ENCODE measurements at regions not wholly inside any gene's neighbourhood (a gene's known extent, or its start where the extent isn't known, plus 50 kb on each side); places are given as distances from the start of the nearest gene placed in this dataset.

GRCh38 chr13:107251341-107251740 is 683.4 kb upstream of the ARGLU1 start:
- ATAC-seq (ENCODE audit: insufficient number of reproducible peaks, low FRiP score, low read depth) (no peak), DNase-seq (ENCODE audit: low spot score) (no peak)
- Histone ChIP-seq H3K27me3 (replicated peaks; ENCODE audit: insufficient read depth) (no peaks in the 10 kb centered on the region), H3K4me1 (ENCODE audit: control insufficient read depth in 1 of 2, low read depth in 2 of 2) (no peaks in the 10 kb centered on the region), H3K27ac (no peak overlapping the region), H3K9me3 (no peaks in the 10 kb centered on the region), H3K36me3 (no peaks in the 10 kb centered on the region), H3K4me3 (no peak overlapping the region)
- no peak for TF ChIP-seq CTCF (IDR thresholded peaks at IDR 0.05)

GRCh38 chr13:107250628-107251027 is 682.7 kb upstream of the ARGLU1 start:
- TF ChIP-seq CTCF (IDR thresholded peaks at IDR 0.05) = no peak
- no peaks in the 10 kb centered on the region for H3K36me3 ChIP-seq

GRCh38 chr13:107244241-107244640 is 676.3 kb upstream of the ARGLU1 start:
- ATAC-seq (ENCODE audit: insufficient number of reproducible peaks, low FRiP score, low read depth) (no peak), DNase-seq (ENCODE audit: low spot score) (no peak)
- no peak for TF ChIP-seq CTCF (IDR thresholded peaks at IDR 0.05)

More at GRCh38 chr13:107250628-107251027, 682.7 kb upstream of the ARGLU1 start:
- no peaks in the 10 kb centered on the region for H3K9me3 ChIP-seq
- H3K4me1 ChIP-seq (ENCODE audit: control insufficient read depth in 1 of 2, low read depth in 2 of 2) = no peaks in the 10 kb centered on the region
- no peak overlapping the region for H3K4me3 ChIP-seq
- DNase-seq (ENCODE audit: low spot score) (no peak), ATAC-seq (ENCODE audit: insufficient number of reproducible peaks, low FRiP score, low read depth) (no peak)
- no peaks in the 10 kb centered on the region for H3K27me3 ChIP-seq (replicated peaks; ENCODE audit: insufficient read depth)
- no peak overlapping the region for H3K27ac ChIP-seq

GRCh38 chr13:107242138-107242537 is 674.2 kb upstream of the ARGLU1 start:
- Histone ChIP-seq H3K9me3 (no peaks in the 10 kb centered on the region), H3K27me3 (replicated peaks; ENCODE audit: insufficient read depth) (no peaks in the 10 kb centered on the region), H3K4me1 (ENCODE audit: control insufficient read depth in 1 of 2, low read depth in 2 of 2) (no peaks in the 10 kb centered on the region), H3K36me3 (no peaks in the 10 kb centered on the region), H3K4me3 (no peak overlapping the region), H3K27ac (no peak overlapping the region)
- TF ChIP-seq CTCF (IDR thresholded peaks at IDR 0.05) = no peak
- no peak for ATAC-seq (ENCODE audit: insufficient number of reproducible peaks, low FRiP score, low read depth)
- no peak for DNase-seq (ENCODE audit: low spot score)

More at GRCh38 chr13:107244241-107244640, 676.3 kb upstream of the ARGLU1 start:
- Histone ChIP-seq H3K4me3 (no peak overlapping the region), H3K27me3 (replicated peaks; ENCODE audit: insufficient read depth) (no peaks in the 10 kb centered on the region), H3K27ac (no peak overlapping the region), H3K9me3 (no peaks in the 10 kb centered on the region), H3K36me3 (no peaks in the 10 kb centered on the region), H3K4me1 (ENCODE audit: control insufficient read depth in 1 of 2, low read depth in 2 of 2) (no peaks in the 10 kb centered on the region)

GRCh38 chr13:107241381-107241780 is 673.4 kb upstream of the ARGLU1 start:
- DNase-seq (ENCODE audit: low spot score) = no peak
- H3K36me3 ChIP-seq = no peaks in the 10 kb centered on the region
- no peak for ATAC-seq (ENCODE audit: insufficient number of reproducible peaks, low FRiP score, low read depth)
- H3K4me3 ChIP-seq = no peak overlapping the region
- H3K4me1 ChIP-seq (ENCODE audit: control insufficient read depth in 1 of 2, low read depth in 2 of 2) = no peaks in the 10 kb centered on the region
- no peak for TF ChIP-seq CTCF (IDR thresholded peaks at IDR 0.05)
- H3K9me3 ChIP-seq = no peaks in the 10 kb centered on the region
- no peak overlapping the region for H3K27ac ChIP-seq
- no peaks in the 10 kb centered on the region for H3K27me3 ChIP-seq (replicated peaks; ENCODE audit: insufficient read depth)
